IMR-90 (cell line): ENCODE measurements at regions not wholly inside any gene's neighbourhood (a gene's known extent, or its start where the extent isn't known, plus 50 kb on each side); places are given as distances from the start of the nearest gene placed in this dataset.

ENCODE experiments used
- BHLHE40 ChIP-seq: fragments of 150-350 bp; IDR thresholded peaks from 2 replicates; pipeline ENCODE4 v1.6.1; 2016; ENCODE audit warnings: mild to moderate bottlenecking, low read depth, low read length
- CEBPB ChIP-seq: IDR thresholded peaks from 2 replicates; pipeline ENCODE4 v1.6.1; 2012; ENCODE audit warnings: low read depth, low read length, improper control_type of control experiment
- MAZ ChIP-seq: IDR thresholded peaks from 2 replicates; pipeline ENCODE4 v1.6.1; 2012; ENCODE audit warnings: low read depth, mild to moderate bottlenecking, low read length, improper control_type of control experiment, moderate library complexity, borderline replicate concordance
- MXI1 ChIP-seq: IDR thresholded peaks from 2 replicates; pipeline ENCODE4 v1.6.1; 2012; ENCODE audit warnings: low read depth, mild to moderate bottlenecking, low read length, moderate library complexity, borderline replicate concordance
- POLR2A ChIP-seq: IDR thresholded peaks from 2 replicates; pipeline ENCODE4 v1.6.1; 2012; ENCODE audit warnings: mild to moderate bottlenecking, low read depth, low read length
- RAD21 ChIP-seq: IDR thresholded peaks from 2 replicates; pipeline ENCODE4 v1.6.1; 2012; ENCODE audit warnings: low read length, improper control_type of control experiment
- RCOR1 ChIP-seq: IDR thresholded peaks from 2 replicates; pipeline ENCODE4 v1.6.1; 2012; ENCODE audit warnings: mild to moderate bottlenecking, low read length, improper control_type of control experiment; ENCODE audit not compliant: insufficient replicate concordance
- RFX5 ChIP-seq: IDR thresholded peaks from 2 replicates; pipeline ENCODE4 v1.8.0; 2012; ENCODE audit warnings: low read depth, mild to moderate bottlenecking, low read length, moderate library complexity
- SMC3 ChIP-seq: fragments of 150-350 bp; IDR thresholded peaks from 2 replicates; pipeline ENCODE4 v1.6.1; 2016; ENCODE audit warnings: low read depth, mild to moderate bottlenecking, antibody characterized with exemption, low read length, moderate library complexity
- USF2 ChIP-seq: fragments of 150-350 bp; IDR thresholded peaks from 2 replicates; pipeline ENCODE4 v1.6.1; 2017; ENCODE audit warnings: mild to moderate bottlenecking, antibody characterized with exemption, low read length, low read depth
- TF ChIP-seq, protein P1 (sequence below): conservative IDR thresholded peaks from 2 replicates; pipeline ENCODE4 v1.5.1; 2012; ENCODE audit warnings: mild to moderate bottlenecking, low read depth, low read length, improper control_type of control experiment

DNA sequence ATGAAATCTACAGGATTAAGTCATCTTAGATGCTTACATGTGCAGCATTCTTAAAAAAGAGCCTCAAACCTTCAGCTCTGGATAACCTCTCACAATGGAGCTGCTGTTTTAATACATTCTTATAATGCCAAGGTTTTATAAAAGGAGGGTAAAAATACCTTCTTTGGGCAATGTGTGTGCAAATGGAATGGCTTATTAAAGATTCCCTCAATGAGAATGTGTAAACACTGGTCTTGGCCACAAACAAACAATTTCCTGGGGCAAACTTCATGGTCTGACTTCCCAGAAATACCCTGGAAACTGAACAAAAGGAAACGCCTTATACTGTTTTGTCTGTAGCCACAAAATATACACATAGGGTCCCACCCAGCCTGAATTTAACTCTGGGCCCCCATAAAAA, 148.6 kb upstream of the INTU start:
- TF ChIP-seq POLR2A (no peak), MAZ (no peak), MXI1 (no peak), USF2 (no peak), RFX5 (no peak), RAD21 (no peak), CEBPB (no peak), RCOR1 (no peak), SMC3 (no peak), BHLHE40 (no peak)
- TF ChIP-seq, protein P1, sequence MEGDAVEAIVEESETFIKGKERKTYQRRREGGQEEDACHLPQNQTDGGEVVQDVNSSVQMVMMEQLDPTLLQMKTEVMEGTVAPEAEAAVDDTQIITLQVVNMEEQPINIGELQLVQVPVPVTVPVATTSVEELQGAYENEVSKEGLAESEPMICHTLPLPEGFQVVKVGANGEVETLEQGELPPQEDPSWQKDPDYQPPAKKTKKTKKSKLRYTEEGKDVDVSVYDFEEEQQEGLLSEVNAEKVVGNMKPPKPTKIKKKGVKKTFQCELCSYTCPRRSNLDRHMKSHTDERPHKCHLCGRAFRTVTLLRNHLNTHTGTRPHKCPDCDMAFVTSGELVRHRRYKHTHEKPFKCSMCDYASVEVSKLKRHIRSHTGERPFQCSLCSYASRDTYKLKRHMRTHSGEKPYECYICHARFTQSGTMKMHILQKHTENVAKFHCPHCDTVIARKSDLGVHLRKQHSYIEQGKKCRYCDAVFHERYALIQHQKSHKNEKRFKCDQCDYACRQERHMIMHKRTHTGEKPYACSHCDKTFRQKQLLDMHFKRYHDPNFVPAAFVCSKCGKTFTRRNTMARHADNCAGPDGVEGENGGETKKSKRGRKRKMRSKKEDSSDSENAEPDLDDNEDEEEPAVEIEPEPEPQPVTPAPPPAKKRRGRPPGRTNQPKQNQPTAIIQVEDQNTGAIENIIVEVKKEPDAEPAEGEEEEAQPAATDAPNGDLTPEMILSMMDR: no peak
